Right lobe of liver (tissue), 4 donors: ENCODE measurements at regions not wholly inside any gene's neighbourhood (a gene's known extent, or its start where the extent isn't known, plus 50 kb on each side); places are given as distances from the start of the nearest gene placed in this dataset.

Source experiments
- CTCF ChIP-seq, 4 donors: fragments of 200-600 bp in 3 of 4; fragments of 450-650 bp in 1 of 4; IDR thresholded peaks; one replicate each; pipeline versions ENCODE4 v1.5.1 to v1.8.0; 2016 to 2022; ENCODE audit warnings: antibody characterized with exemption in 4 of 4, mild to moderate bottlenecking in 2 of 4
- POLR2A ChIP-seq: fragments of 450-650 bp; IDR thresholded peaks from one replicate; pipeline ENCODE4 v1.6.1; 2017; ENCODE audit warnings: antibody characterized with exemption, mild to moderate bottlenecking
- donor health status: DM: no; HTN: no; CAD: no.
- donor health status: DM: no; HTN: no; CAD: no.
- donor health status: DM: no; HTN: yes; CAD: no.

DNA sequence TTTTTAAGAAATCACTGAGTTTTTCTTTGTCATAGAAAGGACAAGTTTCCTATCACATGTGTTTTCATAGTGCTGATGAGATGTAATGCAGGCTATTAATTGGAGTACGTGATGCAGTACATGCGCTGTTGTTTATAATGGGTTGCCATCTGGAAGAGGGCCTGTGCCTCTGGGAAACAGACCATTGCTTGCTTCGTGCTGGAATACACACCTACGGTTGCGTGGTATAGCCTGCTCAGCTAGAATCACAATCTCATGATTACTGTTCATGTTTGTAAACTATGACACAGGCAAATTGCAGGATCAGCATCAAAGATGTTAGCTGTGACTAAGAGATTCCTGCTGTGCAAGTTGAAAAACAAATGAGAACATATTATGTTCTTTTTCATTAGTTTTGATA, 107.2 kb upstream of the STEAP1B start:
- TF ChIP-seq CTCF (IDR thresholded peaks at IDR 0.05) (no peak), POLR2A (no peak)
